ENCODE measurements at regions not wholly inside any gene's neighbourhood (a gene's known extent, or its start where the extent isn't known, plus 50 kb on each side); places are given as distances from the start of the nearest gene placed in this dataset.
"Not testable (repeated sequence)": the region's sequence is repeated elsewhere in the genome, so short reads cannot be mapped to it uniquely, and the experiment has no call there.

DNA sequence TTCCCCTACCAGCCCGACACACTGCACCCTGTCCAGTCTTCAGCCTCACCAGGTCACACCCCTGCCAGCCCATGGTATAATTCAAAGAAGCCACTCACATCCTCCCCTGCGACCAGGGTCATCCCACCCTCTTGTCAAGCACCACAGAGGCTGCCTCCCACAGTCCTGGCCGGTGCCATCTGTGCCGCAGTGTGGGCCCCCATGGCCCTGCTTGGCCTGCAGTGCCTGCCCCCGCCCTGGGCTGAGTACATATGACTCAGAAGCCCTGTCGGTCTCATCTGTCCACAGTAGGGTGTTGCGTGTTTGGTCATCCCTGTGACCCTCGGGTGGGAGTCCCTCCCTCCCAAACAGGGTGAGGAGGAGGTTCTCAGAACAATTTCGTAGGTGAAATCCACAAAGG lies 190.8 kb upstream of the AJAP1 start:
- Histone ChIP-seq H3K4me3 (ENCODE audit: insufficient read depth, low read depth, low read length) (no peak overlapping the region), H3K27me3 (ENCODE audit: control insufficient read depth, insufficient read depth, low read length) (no peaks in the 10 kb centered on the region), H3K36me3 (replicated peaks; ENCODE audit: control insufficient read depth, insufficient read depth, low read length) (no peaks in the 10 kb centered on the region)
- no peak for DNase-seq

DNA sequence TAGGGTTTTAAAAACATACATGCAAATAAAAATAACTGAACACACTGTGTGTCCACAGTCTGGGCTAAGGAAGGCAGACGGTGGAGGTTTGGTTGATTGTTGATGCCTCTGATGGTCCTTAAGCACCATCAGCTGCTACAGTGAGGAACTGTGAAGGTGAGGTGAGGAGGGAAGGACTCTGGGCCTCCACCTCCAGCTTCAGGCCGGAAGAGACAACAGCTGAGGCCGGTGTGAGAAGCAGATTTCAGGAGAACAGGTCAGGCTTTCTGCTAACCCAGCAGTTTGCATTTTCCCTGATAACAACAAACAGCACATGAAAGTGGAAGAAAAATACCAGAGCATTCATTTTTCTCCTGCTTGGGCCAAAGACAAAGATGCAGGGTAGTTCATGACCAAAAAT lies 189.9 kb upstream of the AJAP1 start:
- H3K36me3 ChIP-seq (replicated peaks; ENCODE audit: control insufficient read depth, insufficient read depth, low read length) = no peaks in the 10 kb centered on the region
- H3K27me3 ChIP-seq (ENCODE audit: control insufficient read depth, insufficient read depth, low read length) = no peaks in the 10 kb centered on the region
- no peak overlapping the region for H3K4me3 ChIP-seq (ENCODE audit: insufficient read depth, low read depth, low read length)
- DNase-seq = no peak

DNA sequence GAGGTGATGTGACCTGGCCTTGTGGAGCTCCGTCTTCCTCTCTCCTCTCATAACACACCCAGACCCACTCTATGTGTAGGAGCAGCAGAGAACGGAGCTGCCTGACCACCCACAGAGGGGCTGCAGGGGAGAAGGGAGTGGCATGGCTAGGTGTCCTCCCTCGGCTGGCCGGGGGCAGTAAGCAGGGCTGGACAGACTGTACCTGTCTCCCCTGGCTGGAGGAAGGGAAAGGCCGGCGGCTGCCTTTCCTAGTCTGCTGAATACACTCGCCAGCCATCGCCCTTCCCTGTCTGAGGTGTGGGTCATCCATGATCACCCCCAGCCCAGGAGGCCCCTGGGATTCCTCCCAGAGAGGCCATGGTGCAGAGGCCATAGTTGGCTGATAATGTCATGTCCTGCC lies 187.2 kb upstream of the AJAP1 start:
- no peaks in the 10 kb centered on the region for H3K36me3 ChIP-seq (replicated peaks; ENCODE audit: control insufficient read depth, insufficient read depth, low read length)
- H3K27me3 ChIP-seq (ENCODE audit: control insufficient read depth, insufficient read depth, low read length) = no peaks in the 10 kb centered on the region
- no peak overlapping the region for H3K4me3 ChIP-seq (ENCODE audit: insufficient read depth, low read depth, low read length)
- no peak for DNase-seq

DNA sequence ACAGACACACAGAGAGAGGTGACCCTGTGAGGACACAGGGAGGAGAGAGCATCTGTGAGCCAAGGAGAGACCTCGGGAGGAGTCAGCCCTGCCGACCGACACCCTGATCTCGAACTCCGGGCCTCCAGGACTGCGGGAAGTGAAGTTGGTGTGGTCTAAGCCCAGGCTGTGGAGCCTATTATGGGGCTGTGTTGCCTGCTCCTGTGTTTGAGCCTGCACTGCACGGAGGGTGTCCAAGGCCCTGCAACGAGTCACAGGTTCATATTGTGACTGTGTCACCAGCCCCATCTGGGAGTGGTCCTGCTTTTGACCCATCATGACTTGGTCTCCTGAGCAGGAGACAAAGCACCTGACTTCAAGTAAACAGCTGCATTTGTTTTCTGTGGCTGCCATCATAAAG lies 186.0 kb upstream of the AJAP1 start:
- no peak for DNase-seq
- no peak overlapping the region for H3K4me3 ChIP-seq (ENCODE audit: insufficient read depth, low read depth, low read length)
- no peaks in the 10 kb centered on the region for H3K36me3 ChIP-seq (replicated peaks; ENCODE audit: control insufficient read depth, insufficient read depth, low read length)
- no peaks in the 10 kb centered on the region for H3K27me3 ChIP-seq (ENCODE audit: control insufficient read depth, insufficient read depth, low read length)

DNA sequence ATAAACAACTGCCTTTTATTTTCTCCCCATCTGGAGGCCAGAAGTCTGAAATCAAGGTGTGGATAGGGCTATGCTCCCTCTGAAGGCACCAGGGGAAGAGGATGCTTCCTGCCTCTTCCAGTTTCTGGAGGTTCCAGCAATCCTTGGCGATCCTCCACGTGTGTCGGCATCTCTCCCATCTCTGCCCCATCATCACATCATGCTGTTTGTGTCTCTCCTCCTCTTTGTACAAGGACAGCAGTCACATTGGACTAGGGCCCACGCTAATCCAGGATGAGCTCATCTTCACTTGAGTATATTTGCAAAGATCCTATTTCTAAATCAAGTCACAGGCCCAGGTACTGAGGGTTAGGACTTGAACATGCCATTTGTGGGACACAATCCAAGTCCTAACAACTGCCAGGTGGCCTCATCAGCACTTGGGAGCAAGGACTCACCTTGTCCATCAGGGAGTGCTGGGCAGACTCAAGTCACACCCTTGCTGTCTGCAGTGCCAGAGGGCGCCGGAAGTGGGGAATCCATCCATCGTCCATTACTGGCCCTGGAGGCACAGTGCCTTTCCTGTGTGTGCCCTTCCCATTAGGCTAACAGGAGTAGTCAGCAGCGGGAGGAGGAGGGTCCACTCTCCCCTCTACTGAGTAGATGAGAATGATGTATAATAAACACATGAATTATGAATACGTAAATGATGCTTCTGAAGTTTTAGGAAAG lies 185.4 kb upstream of the AJAP1 start:
- H3K27me3 ChIP-seq (ENCODE audit: control insufficient read depth, insufficient read depth, low read length) = no peaks in the 10 kb centered on the region
- H3K36me3 ChIP-seq (replicated peaks; ENCODE audit: control insufficient read depth, insufficient read depth, low read length) = no peaks in the 10 kb centered on the region
- DNase-seq = no peak
- no peak overlapping the region for H3K4me3 ChIP-seq (ENCODE audit: insufficient read depth, low read depth, low read length)

DNA sequence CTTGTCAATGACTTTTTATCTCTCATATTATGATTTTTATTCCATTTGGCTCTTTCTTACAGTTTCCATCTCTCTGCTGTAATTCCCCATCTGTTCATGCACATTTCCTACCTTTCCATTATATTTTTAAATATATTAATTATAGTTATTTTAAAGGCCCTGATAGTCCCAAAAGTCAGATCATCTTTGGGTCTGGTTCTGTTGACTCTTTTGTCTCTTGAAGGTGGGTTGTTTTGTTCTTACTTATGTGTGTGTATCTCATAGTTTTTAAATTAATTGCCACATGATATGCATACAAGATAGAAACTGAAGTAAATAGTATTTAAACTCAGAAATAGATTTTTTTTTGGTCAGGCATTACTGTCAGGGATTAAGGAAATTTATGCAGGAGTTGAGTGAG lies 178.0 kb upstream of the AJAP1 start:
- DNase-seq = no peak
- Histone ChIP-seq H3K27me3 (ENCODE audit: control insufficient read depth, insufficient read depth, low read length) (no peaks in the 10 kb centered on the region), H3K4me3 (ENCODE audit: insufficient read depth, low read depth, low read length) (no peak overlapping the region), H3K36me3 (replicated peaks; ENCODE audit: control insufficient read depth, insufficient read depth, low read length) (no peaks in the 10 kb centered on the region)

DNA sequence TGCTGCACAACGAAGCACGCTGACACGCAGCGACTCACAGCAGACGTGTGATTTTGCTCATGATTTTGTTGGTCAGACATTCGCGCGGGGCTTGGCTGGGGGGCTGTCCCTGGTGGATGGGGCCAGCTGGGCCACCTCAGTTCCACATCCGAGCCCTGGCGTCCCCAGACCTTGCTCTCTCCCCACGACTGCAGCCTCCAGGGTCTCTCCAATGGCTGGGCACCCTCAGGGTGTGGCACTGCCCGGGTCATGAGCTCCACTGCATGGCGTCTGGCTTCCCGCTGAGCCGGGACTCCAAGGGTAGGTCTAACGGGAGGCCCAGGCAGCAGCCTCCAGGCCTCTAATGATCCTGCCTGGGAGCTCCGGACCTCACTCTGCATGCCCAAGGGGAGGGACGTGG lies 173.0 kb upstream of the AJAP1 start:
- H3K36me3 ChIP-seq (replicated peaks; ENCODE audit: control insufficient read depth, insufficient read depth, low read length) = no peaks in the 10 kb centered on the region
- DNase-seq = no peak
- H3K4me3 ChIP-seq (ENCODE audit: insufficient read depth, low read depth, low read length) = no peak overlapping the region
- no peaks in the 10 kb centered on the region; the same call in 1 of the 2 replicates for H3K27me3 ChIP-seq (ENCODE audit: control insufficient read depth, insufficient read depth, low read length)

DNA sequence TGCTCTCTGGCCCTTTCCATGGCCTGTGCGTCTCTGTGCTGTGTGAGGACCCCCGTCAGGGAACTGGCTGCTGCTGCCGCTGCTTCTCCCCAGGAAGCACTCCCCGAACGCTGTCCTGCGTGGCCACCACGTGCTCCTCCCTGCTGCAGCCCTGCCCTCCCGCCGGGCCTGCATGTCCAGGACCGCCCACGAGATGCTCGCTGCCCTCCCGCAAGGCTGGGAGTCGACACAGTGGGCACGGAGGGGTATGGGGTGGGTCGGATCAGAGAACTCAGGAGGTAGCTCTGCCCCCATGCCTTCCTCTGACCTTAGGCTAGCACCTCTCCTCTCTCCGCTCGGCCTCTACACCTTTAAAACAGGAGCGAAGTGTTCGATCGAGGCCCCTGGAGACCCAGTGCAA lies 171.9 kb upstream of the AJAP1 start:
- H3K27me3 ChIP-seq (ENCODE audit: control insufficient read depth, insufficient read depth, low read length) = no peaks in the 10 kb centered on the region; the same call in 1 of the 2 replicates
- DNase-seq = no peak
- H3K36me3 ChIP-seq (replicated peaks; ENCODE audit: control insufficient read depth, insufficient read depth, low read length) = no peaks in the 10 kb centered on the region
- H3K4me3 ChIP-seq (ENCODE audit: insufficient read depth, low read depth, low read length) = no peak overlapping the region

DNA sequence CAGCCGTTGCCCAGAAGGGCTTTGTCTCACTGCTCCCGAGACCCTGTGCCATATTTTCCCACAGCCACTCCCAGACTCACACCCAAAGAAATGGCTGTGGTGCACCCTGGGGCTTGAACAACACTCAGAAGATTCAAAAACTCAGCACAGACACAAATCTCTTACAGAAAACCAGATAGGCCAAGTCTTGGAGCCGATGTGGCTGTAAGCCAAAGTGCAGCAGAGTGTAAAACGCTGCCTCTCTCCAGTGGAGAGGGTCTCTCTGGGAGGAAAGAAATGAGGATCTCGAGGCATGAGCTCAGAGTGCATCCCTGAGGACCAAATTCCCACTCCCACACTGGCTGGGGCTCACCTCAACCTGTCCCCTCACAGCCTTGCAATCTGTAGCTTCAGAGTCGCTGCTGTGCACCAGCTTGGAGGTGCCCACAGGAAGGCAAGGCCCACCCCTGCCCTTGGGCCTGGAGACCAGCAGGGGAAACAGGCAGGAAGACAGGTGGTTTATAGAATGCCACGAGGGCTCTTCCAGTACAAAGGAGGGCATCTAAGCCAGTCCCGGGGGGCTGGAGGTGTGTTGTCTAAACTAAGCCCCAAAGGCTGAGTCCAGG lies 171.3 kb upstream of the AJAP1 start:
- H3K4me3 ChIP-seq (ENCODE audit: insufficient read depth, low read depth, low read length) = no peak overlapping the region
- no peaks in the 10 kb centered on the region for H3K36me3 ChIP-seq (replicated peaks; ENCODE audit: control insufficient read depth, insufficient read depth, low read length)
- H3K27me3 ChIP-seq (ENCODE audit: control insufficient read depth, insufficient read depth, low read length) = no peaks in the 10 kb centered on the region; the same call in 1 of the 2 replicates
- DNase-seq = no peak

DNA sequence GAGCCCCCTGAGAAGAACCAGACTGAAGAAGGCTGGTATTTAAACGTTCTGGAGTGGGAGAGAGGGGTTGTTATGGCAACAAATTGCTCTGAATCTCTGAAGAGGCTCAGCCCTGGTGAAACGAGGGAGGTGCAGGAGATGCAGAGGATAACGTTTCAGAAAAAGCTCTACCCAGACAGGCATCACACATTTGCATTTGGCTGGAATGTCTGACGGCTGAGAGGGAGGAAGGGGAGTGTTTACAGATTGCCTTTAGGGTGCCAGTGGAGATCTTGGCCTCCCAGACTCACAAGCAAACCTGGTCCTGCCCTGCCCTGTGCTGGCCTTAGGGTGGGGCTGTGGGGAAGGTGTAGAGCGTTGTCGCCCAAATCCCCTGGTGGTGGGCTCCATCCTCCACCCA lies 169.0 kb upstream of the AJAP1 start:
- H3K4me3 ChIP-seq (ENCODE audit: insufficient read depth, low read depth, low read length) = no peak overlapping the region
- no peaks in the 10 kb centered on the region; the same call in 1 of the 2 replicates for H3K27me3 ChIP-seq (ENCODE audit: control insufficient read depth, insufficient read depth, low read length)
- H3K36me3 ChIP-seq (replicated peaks; ENCODE audit: control insufficient read depth, insufficient read depth, low read length) = no peaks in the 10 kb centered on the region
- peak; percentile 69 for DNase-seq

DNA sequence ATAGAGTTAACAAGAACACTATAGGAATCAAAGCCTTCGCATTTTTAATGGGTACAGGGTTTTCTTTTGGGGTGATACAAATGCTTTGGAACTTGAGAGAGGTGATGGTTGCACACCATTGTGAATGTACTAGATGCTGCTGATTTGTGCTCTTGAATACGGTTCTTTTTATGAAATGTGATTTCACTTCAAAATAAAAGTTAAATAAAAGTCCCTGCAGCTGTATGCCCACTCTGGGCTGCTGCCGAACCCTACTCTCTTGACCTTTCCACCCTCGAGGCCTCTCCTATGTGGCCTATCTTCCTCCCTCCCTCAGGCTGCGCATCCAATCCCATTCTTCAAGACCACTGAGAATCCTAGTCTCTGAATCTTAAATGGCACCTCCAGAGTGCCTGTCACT lies 168.5 kb upstream of the AJAP1 start:
- Histone ChIP-seq H3K36me3 (replicated peaks; ENCODE audit: control insufficient read depth, insufficient read depth, low read length) (no peaks in the 10 kb centered on the region), H3K4me3 (ENCODE audit: insufficient read depth, low read depth, low read length) (no peak overlapping the region), H3K27me3 (ENCODE audit: control insufficient read depth, insufficient read depth, low read length) (no peaks in the 10 kb centered on the region; the same call in 1 of the 2 replicates)
- DNase-seq = no peak

DNA sequence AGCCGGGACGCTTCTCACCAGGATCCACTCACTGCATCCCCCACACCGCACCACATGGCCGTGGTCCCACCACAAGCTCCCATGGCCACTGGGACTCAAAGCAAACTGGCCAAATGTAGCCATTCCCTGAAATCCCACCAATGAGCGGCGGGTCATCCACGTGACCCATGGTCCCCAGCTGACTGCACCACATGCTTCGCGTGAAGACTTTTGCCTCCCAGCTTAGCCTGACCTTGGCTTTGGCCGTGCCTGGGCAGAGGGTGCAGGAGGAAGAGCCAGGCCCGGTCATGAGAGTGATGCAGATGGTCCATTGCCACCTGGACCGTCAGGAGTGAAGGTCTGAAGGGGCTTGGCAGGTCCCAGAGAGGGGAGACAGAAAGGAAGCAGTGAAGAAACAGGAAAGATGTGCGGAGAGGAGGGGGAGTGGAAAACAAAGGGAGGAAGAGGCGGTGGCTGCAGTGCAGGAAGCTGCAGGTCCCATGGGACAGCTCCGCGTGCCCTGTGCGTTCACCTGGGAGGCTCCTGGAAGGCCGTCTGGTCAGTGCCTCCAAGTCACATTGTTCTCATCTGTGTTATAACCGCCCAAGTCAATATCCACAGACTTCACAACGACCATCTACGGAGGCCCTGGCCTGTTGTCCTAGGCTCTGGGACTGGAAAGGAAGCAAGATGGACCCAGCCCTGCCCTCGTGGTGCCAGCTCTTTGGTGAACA lies 167.8 kb upstream of the AJAP1 start:
- no peak for DNase-seq
- H3K36me3 ChIP-seq (replicated peaks; ENCODE audit: control insufficient read depth, insufficient read depth, low read length) = no peaks in the 10 kb centered on the region
- no peaks in the 10 kb centered on the region; the same call in 1 of the 2 replicates for H3K27me3 ChIP-seq (ENCODE audit: control insufficient read depth, insufficient read depth, low read length)
- no peak overlapping the region for H3K4me3 ChIP-seq (ENCODE audit: insufficient read depth, low read depth, low read length)

DNA sequence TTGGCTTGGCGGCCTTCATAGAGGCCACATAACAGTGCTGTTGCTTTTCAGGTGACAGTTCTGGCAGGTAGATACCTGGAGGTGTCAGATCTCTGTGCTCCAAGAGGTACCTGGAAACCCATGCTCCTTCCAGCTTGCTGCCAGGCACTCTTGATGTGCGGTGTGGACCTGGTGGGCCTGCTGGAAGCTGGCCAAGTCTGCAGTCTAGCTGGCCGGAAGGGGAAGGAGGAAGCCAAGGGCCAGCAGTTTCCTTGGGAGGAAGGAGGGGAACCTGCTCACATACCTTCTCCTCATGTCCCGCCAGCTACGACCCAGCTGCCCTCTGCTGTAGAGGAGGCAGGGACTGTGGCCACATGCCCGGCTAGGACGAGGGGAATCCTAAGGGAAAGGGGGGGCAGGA lies 166.4 kb upstream of the AJAP1 start:
- Histone ChIP-seq H3K4me3 (ENCODE audit: insufficient read depth, low read depth, low read length) (no peak overlapping the region), H3K27me3 (ENCODE audit: control insufficient read depth, insufficient read depth, low read length) (no peaks in the 10 kb centered on the region; the same call in 1 of the 2 replicates), H3K36me3 (replicated peaks; ENCODE audit: control insufficient read depth, insufficient read depth, low read length) (no peaks in the 10 kb centered on the region)
- no peak for DNase-seq

DNA sequence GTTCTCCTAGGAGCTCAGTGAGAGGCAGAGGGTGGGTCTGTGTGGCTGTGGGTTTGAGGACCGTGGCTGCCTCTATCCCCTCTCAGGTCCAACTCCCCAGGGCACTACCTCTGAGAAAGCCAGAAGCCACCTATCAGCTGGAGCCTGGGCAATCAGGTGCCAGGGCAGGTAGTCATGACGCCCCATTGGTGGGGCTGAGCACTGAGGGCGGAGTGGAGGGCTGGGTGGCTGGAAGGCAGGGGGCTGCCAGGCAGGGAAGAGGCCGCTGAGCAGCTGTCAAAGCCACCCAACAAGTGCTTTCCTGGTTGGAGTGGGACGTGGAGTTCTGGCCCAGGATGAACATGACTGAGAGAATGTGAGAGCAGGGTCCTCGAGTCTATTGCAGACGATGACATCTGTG lies 164.9 kb upstream of the AJAP1 start:
- no peaks in the 10 kb centered on the region for H3K36me3 ChIP-seq (replicated peaks; ENCODE audit: control insufficient read depth, insufficient read depth, low read length)
- no peak overlapping the region for H3K4me3 ChIP-seq (ENCODE audit: insufficient read depth, low read depth, low read length)
- no peaks in the 10 kb centered on the region; the same call in 1 of the 2 replicates for H3K27me3 ChIP-seq (ENCODE audit: control insufficient read depth, insufficient read depth, low read length)
- no peak for DNase-seq

DNA sequence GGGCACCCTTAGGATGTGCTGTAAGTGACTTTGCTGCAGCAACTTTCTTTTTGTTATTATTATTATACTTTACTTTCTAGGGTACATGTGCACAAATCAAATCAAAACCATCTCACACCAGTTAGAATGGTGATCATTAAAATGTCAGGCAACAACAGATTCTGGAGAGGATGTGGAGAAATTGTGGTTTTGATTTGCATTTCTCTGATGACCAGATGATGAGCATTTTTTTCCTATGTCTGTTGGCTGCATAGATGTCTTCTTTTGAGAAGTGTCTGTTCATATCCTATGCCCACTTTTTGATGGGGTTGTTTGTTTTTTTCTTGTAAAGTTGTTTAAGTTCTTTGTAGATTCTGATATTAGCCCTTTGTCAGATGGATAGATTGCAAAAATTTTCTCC lies 164.4 kb upstream of the AJAP1 start:
- not testable (repeated sequence) for H3K4me3 ChIP-seq (ENCODE audit: insufficient read depth, low read depth, low read length); DNase-seq; H3K36me3 ChIP-seq (replicated peaks; ENCODE audit: control insufficient read depth, insufficient read depth, low read length); H3K27me3 ChIP-seq (ENCODE audit: control insufficient read depth, insufficient read depth, low read length)
